HEK293 (cell line): ENCODE measurements at regions not wholly inside any gene's neighbourhood (a gene's known extent, or its start where the extent isn't known, plus 50 kb on each side); places are given as distances from the start of the nearest gene placed in this dataset.

ENCODE experiments used
- CTCF ChIA-PET: fragments of 350-600 bp; formaldehyde crosslinking; extraction: SDS; loops from one replicate; lab custom pipeline; 2021; ENCODE audit warnings: antibody characterized with exemption; lab: Yijun Ruan, JAX
- POLR2A ChIA-PET: fragments of 300-600 bp; formaldehyde crosslinking; extraction: SDS; loops from one replicate; lab custom pipeline; 2020; ENCODE audit warnings: antibody characterized with exemption, inconsistent platforms; lab: Yijun Ruan, JAX
- H3K27ac ChIP-seq: fragments of 200-500 bp; sonication (Bioruptor generic); 2 replicates; pipeline ENCODE4 v1.5.1; 2014; ENCODE audit warnings: low read depth, low read length, control low read depth, inconsistent platforms; ENCODE audit errors: extremely low read depth
- H3K36me3 ChIP-seq, 2 experiments: fragments of 200-500 bp in 1 of 2; sonication (Bioruptor generic) in 1 of 2; 1 replicate in 1 of 2; 2 replicates in 1 of 2; pipeline ENCODE4 v1.5.1; 2014 to 2017; ENCODE audit warnings: inconsistent platforms in 2 of 2, low read length in 2 of 2; ENCODE audit not compliant: control insufficient read depth in 2 of 2, insufficient read depth in 1 of 2
- H3K4me1 ChIP-seq: fragments of 200-500 bp; sonication (Bioruptor generic); 2 replicates; pipeline ENCODE4 v1.5.1; 2014; ENCODE audit warnings: mild to moderate bottlenecking, low read length, inconsistent platforms; ENCODE audit not compliant: control insufficient read depth, insufficient read depth
- H3K4me3 ChIP-seq: 2 replicates; pipeline ENCODE4 v1.5.1; 2011; ENCODE audit warnings: low read depth, mild to moderate bottlenecking, control low read depth, low read length, moderate library complexity
- H3K9me3 ChIP-seq: fragments of 200-500 bp; sonication (Bioruptor generic); 2 replicates; pipeline ENCODE4 v1.5.1; 2014; ENCODE audit warnings: low read depth, low read length, inconsistent platforms; ENCODE audit not compliant: control insufficient read depth, insufficient read depth
- HOXA7 ChIP-seq: sonication (generic); formaldehyde crosslinking; IDR thresholded peaks from 2 replicates; pipeline ENCODE4 v1.8.1; 2022; ENCODE audit warnings: missing genetic modification reagents, borderline replicate concordance
- HOXD13 ChIP-seq: sonication (generic); formaldehyde crosslinking; IDR thresholded peaks from 2 replicates; pipeline ENCODE4 v1.8.0; 2022; ENCODE audit warnings: missing genetic modification reagents, borderline replicate concordance
- KLF7 ChIP-seq: fragments of 450-650 bp; formaldehyde crosslinking; IDR thresholded peaks from 2 replicates; pipeline ENCODE4 v1.5.1; 2016; ENCODE audit warnings: missing biosample characterization, missing genetic modification characterization, borderline replicate concordance
- MEIS1 ChIP-seq: sonication (generic); formaldehyde crosslinking; IDR thresholded peaks from 2 replicates; pipeline ENCODE4 v1.8.1; 2022; ENCODE audit warnings: missing genetic modification reagents, mild to moderate bottlenecking, borderline replicate concordance
- ZBTB7A ChIP-seq: fragments of 450-650 bp; formaldehyde crosslinking; IDR thresholded peaks from 2 replicates; pipeline ENCODE4 v1.5.1; 2016; ENCODE audit warnings: low read depth, missing biosample characterization, missing genetic modification characterization
- ZFP41 ChIP-seq: fragments of 450-650 bp; formaldehyde crosslinking; IDR thresholded peaks from 2 replicates; pipeline ENCODE4 v1.5.1; 2016; ENCODE audit warnings: missing biosample characterization, missing genetic modification characterization, borderline replicate concordance
- ZNF157 ChIP-seq: fragments of 450-650 bp; formaldehyde crosslinking; IDR thresholded peaks from 2 replicates; pipeline ENCODE4 v1.5.1; 2016; ENCODE audit warnings: missing biosample characterization, missing genetic modification characterization
- ZNF174 ChIP-seq: fragments of 450-650 bp; formaldehyde crosslinking; IDR thresholded peaks from 2 replicates; pipeline ENCODE4 v1.5.0; 2017; ENCODE audit warnings: missing biosample characterization, mild to moderate bottlenecking, missing genetic modification characterization
- ZNF19 ChIP-seq: fragments of 450-650 bp; formaldehyde crosslinking; IDR thresholded peaks from 2 replicates; pipeline ENCODE4; 2016; ENCODE audit warnings: missing biosample characterization, missing genetic modification characterization, low read depth
- ZNF239 ChIP-seq: fragments of 450-650 bp; formaldehyde crosslinking; IDR thresholded peaks from 2 replicates; pipeline ENCODE4 v1.5.1; 2016; ENCODE audit warnings: missing biosample characterization, missing genetic modification characterization
- ZNF24 ChIP-seq: fragments of 450-650 bp; formaldehyde crosslinking; IDR thresholded peaks from 2 replicates; pipeline ENCODE4 v1.5.1; 2016; ENCODE audit warnings: missing biosample characterization, missing genetic modification characterization
- ZNF302 ChIP-seq: fragments of 450-650 bp; formaldehyde crosslinking; IDR thresholded peaks from 2 replicates; pipeline ENCODE4 v1.5.1; 2016; ENCODE audit warnings: missing biosample characterization, missing genetic modification characterization, low read depth
- ZNF350 ChIP-seq: fragments of 450-650 bp; formaldehyde crosslinking; IDR thresholded peaks from 2 replicates; pipeline ENCODE4 v1.5.0; 2017; ENCODE audit warnings: missing biosample characterization, mild to moderate bottlenecking, missing genetic modification characterization
- ZNF37A ChIP-seq: fragments of 450-650 bp; IDR thresholded peaks from 2 replicates; pipeline ENCODE4 v1.5.1; 2018; ENCODE audit warnings: missing biosample characterization, missing genetic modification characterization
- ZNF404 ChIP-seq: fragments of 450-650 bp; formaldehyde crosslinking; IDR thresholded peaks from 2 replicates; pipeline ENCODE4 v1.5.1; 2017; ENCODE audit warnings: missing biosample characterization, missing genetic modification characterization
- ZNF416 ChIP-seq: fragments of 450-650 bp; formaldehyde crosslinking; IDR thresholded peaks from 2 replicates; pipeline ENCODE4 v1.5.1; 2016; ENCODE audit warnings: missing biosample characterization, missing genetic modification characterization
- ZNF433 ChIP-seq: fragments of 450-650 bp; formaldehyde crosslinking; IDR thresholded peaks from 2 replicates; pipeline ENCODE4 v1.5.1; 2016; ENCODE audit warnings: missing biosample characterization, missing genetic modification characterization, low read depth
- ZNF549 ChIP-seq: fragments of 450-650 bp; IDR thresholded peaks from 2 replicates; pipeline ENCODE4 v1.5.1; 2018; ENCODE audit warnings: missing biosample characterization, missing genetic modification characterization, mild to moderate bottlenecking, inconsistent platforms, moderate library complexity
- ZNF585B ChIP-seq: fragments of 450-650 bp; formaldehyde crosslinking; IDR thresholded peaks from 2 replicates; pipeline ENCODE4 v1.5.1; 2016; ENCODE audit warnings: missing biosample characterization, missing genetic modification characterization
- ZNF596 ChIP-seq: fragments of 450-650 bp; IDR thresholded peaks from 2 replicates; pipeline ENCODE4 v1.5.0; 2018; ENCODE audit warnings: missing biosample characterization, mild to moderate bottlenecking, missing genetic modification characterization, moderate library complexity
- ZNF626 ChIP-seq: fragments of 450-650 bp; sonication (Bioruptor Pico); formaldehyde crosslinking; IDR thresholded peaks from 2 replicates; pipeline ENCODE4 v1.5.1; 2018; ENCODE audit warnings: missing biosample characterization, missing genetic modification characterization, inconsistent platforms
- ZNF701 ChIP-seq: fragments of 450-650 bp; formaldehyde crosslinking; IDR thresholded peaks from 2 replicates; pipeline ENCODE4 v1.5.1; 2016; ENCODE audit warnings: missing biosample characterization, missing genetic modification characterization
- ZNF791 ChIP-seq: fragments of 450-650 bp; formaldehyde crosslinking; IDR thresholded peaks from 2 replicates; pipeline ENCODE4 v1.5.1; 2016; ENCODE audit warnings: missing biosample characterization, missing genetic modification characterization
- ZSCAN23 ChIP-seq: fragments of 450-650 bp; formaldehyde crosslinking; IDR thresholded peaks from 2 replicates; pipeline ENCODE4 v1.5.1; 2016; ENCODE audit warnings: missing biosample characterization, missing genetic modification characterization
- ZSCAN30 ChIP-seq: fragments of 450-650 bp; IDR thresholded peaks from 2 replicates; pipeline ENCODE4 v1.5.1; 2018; ENCODE audit warnings: missing biosample characterization, mild to moderate bottlenecking, missing genetic modification characterization, moderate library complexity
- TF ChIP-seq, protein P1 (sequence below): fragments of 450-650 bp; formaldehyde crosslinking; IDR thresholded peaks from 2 replicates; pipeline ENCODE4 v1.5.1; 2016; ENCODE audit warnings: missing biosample characterization, missing genetic modification characterization
- TF ChIP-seq, protein P2 (sequence below): fragments of 450-650 bp; formaldehyde crosslinking; IDR thresholded peaks from 2 replicates; pipeline ENCODE4 v1.5.1; 2016; ENCODE audit warnings: missing biosample characterization, missing genetic modification characterization
- TF ChIP-seq, protein P3 (sequence below): fragments of 450-650 bp; IDR thresholded peaks from 2 replicates; pipeline ENCODE4 v1.5.1; 2018; ENCODE audit warnings: missing biosample characterization, mild to moderate bottlenecking, missing genetic modification characterization
- TF ChIP-seq, protein P4 (sequence below): fragments of 450-650 bp; formaldehyde crosslinking; IDR thresholded peaks from 2 replicates; pipeline ENCODE4 v1.5.1; 2016; ENCODE audit warnings: missing biosample characterization, missing genetic modification characterization
- TF ChIP-seq, protein P5 (sequence below): sonication (generic); formaldehyde crosslinking; IDR thresholded peaks from 2 replicates; pipeline ENCODE4 v1.8.1; 2022; ENCODE audit warnings: mild to moderate bottlenecking, moderate library complexity, missing genetic modification reagents

DNA sequence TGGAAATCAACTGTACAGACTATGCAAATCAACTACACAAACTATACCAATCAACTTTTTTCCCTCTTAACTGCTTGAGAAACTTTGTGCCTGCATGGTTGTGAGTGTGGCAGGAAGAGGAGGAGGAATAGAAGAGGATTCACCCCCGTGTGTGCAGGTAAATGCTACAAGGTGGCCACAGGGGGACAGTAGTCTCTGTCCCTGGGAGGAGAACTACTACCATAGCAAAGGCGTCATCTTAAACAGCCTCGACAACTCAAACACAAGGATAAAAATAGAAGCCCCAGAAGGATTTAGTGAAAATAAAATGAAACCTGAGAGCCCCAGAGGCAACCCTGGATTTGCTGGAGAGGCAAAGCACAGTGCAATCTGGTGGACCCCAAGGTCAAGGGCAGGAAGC is 199.5 kb upstream of the DYNLRB2 start:
- Histone ChIP-seq H3K9me3 (no peaks in the 10 kb centered on the region), H3K27ac (no peak overlapping the region), H3K36me3 (no peaks in the 10 kb centered on the region), H3K4me3 (no peak overlapping the region), H3K4me1 (no peaks in the 10 kb centered on the region)
- TF ChIP-seq ZNF174 (no peak), ZNF791 (tag by site-specific recombination) (no peak), ZNF596 (tag by site-specific recombination) (no peak), ZFP41 (tag by site-specific recombination) (no peak), ZNF549 (tag by site-specific recombination) (no peak), ZSCAN30 (tag by site-specific recombination) (no peak), ZNF416 (tag by site-specific recombination) (no peak), ZNF239 (tag by site-specific recombination) (no peak), ZNF433 (tag by site-specific recombination) (no peak), MEIS1 (CRISPR knock-in tag) (no peak), ZNF302 (tag by site-specific recombination) (no peak), ZSCAN23 (tag by site-specific recombination) (no peak), ZNF157 (no peak), ZNF585B (no peak), KLF7 (tag by site-specific recombination) (no peak)
- TF ChIP-seq, protein P1, sequence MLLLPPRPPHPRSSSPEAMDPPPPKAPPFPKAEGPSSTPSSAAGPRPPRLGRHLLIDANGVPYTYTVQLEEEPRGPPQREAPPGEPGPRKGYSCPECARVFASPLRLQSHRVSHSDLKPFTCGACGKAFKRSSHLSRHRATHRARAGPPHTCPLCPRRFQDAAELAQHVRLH, result no peak
- TF ChIP-seq, protein P2, sequence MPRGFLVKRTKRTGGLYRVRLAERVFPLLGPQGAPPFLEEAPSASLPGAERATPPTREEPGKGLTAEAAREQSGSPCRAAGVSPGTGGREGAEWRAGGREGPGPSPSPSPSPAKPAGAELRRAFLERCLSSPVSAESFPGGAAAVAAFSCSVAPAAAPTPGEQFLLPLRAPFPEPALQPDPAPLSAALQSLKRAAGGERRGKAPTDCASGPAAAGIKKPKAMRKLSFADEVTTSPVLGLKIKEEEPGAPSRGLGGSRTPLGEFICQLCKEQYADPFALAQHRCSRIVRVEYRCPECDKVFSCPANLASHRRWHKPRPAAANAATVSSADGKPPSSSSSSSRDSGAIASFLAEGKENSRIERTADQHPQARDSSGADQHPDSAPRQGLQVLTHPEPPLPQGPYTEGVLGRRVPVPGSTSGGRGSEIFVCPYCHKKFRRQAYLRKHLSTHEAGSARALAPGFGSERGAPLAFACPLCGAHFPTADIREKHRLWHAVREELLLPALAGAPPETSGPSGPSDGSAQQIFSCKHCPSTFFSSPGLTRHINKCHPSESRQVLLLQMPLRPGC (tag by site-specific recombination), result no peak
- TF ChIP-seq, protein P3, sequence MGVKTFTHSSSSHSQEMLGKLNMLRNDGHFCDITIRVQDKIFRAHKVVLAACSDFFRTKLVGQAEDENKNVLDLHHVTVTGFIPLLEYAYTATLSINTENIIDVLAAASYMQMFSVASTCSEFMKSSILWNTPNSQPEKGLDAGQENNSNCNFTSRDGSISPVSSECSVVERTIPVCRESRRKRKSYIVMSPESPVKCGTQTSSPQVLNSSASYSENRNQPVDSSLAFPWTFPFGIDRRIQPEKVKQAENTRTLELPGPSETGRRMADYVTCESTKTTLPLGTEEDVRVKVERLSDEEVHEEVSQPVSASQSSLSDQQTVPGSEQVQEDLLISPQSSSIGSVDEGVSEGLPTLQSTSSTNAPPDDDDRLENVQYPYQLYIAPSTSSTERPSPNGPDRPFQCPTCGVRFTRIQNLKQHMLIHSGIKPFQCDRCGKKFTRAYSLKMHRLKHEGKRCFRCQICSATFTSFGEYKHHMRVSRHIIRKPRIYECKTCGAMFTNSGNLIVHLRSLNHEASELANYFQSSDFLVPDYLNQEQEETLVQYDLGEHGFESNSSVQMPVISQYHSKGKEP (tag by site-specific recombination), result no peak
- TF ChIP-seq, protein P4, sequence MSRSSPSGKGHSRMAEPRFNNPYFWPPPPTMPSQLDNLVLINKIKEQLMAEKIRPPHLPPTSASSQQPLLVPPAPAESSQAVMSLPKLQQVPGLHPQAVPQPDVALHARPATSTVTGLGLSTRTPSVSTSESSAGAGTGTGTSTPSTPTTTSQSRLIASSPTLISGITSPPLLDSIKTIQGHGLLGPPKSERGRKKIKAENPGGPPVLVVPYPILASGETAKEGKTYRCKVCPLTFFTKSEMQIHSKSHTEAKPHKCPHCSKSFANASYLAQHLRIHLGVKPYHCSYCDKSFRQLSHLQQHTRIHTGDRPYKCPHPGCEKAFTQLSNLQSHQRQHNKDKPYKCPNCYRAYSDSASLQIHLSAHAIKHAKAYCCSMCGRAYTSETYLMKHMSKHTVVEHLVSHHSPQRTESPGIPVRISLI (tag by site-specific recombination), result no peak
- ChIA-PET CTCF (interaction anchor here (0.5 to 1.0 kb wide), 3 partner anchors 9 to 509 kb away, joined by 3 to 6 read pairs (median 3); no protein-coding TSS in a partner anchor), POLR2A (no interaction called here)

DNA sequence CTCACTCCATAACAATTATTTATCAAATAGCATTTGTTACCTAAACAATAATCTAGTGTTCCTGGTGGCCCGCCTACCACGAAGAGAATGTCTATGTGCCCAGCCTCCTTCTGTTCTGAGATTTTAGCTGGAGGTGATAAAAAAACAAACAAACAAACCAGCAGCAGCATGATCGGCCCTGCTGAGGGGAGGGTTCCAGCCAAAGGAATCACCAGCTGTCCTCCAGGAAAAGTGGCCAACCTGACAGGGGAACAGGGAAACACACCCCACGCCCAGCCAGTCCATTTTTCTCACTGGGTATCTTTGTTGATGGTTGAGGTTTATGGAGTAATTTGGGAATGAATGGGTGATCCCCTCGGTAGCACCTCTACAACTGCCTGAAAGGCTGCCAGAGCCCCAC is 203.0 kb upstream of the DYNLRB2 start:
- H3K36me3 ChIP-seq, result no peaks in the 10 kb centered on the region
- no peaks in the 10 kb centered on the region for H3K4me1 ChIP-seq
- ChIA-PET POLR2A (no interaction called here), CTCF (no interaction called here)
- no peak overlapping the region for H3K4me3 ChIP-seq
- H3K27ac ChIP-seq, result no peak overlapping the region
- H3K9me3 ChIP-seq, result no peaks in the 10 kb centered on the region
- TF ChIP-seq ZNF350 (tag by site-specific recombination), result no peak
- no peak for TF ChIP-seq ZNF37A
- TF ChIP-seq ZNF626 (tag by site-specific recombination), result no peak
- TF ChIP-seq ZNF404 (tag by site-specific recombination), result no peak
- TF ChIP-seq HOXA7 (CRISPR knock-in tag), result no peak
- TF ChIP-seq, protein P5, sequence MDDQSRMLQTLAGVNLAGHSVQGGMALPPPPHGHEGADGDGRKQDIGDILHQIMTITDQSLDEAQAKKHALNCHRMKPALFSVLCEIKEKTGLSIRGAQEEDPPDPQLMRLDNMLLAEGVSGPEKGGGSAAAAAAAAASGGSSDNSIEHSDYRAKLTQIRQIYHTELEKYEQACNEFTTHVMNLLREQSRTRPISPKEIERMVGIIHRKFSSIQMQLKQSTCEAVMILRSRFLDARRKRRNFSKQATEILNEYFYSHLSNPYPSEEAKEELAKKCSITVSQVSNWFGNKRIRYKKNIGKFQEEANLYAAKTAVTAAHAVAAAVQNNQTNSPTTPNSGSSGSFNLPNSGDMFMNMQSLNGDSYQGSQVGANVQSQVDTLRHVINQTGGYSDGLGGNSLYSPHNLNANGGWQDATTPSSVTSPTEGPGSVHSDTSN (CRISPR knock-in tag), result no peak
- TF ChIP-seq, protein P2 (tag by site-specific recombination), result no peak
- TF ChIP-seq ZNF701 (tag by site-specific recombination), result no peak
- no peak for TF ChIP-seq HOXD13 (CRISPR knock-in tag)
- no peak for TF ChIP-seq ZNF24
- no peak for TF ChIP-seq ZBTB7A
- no peak for TF ChIP-seq ZNF19 (tag by site-specific recombination)
